Neural progenitor cell (in vitro differentiated cells): ENCODE measurements at regions not wholly inside any gene's neighbourhood (a gene's known extent, or its start where the extent isn't known, plus 50 kb on each side); places are given as distances from the start of the nearest gene placed in this dataset.

Source experiments
- DNase-seq: peaks from one replicate; pipeline ENCODE4 v3.0.0-alpha.2; 2016; ENCODE audit warnings: low spot score
- H2AFZ ChIP-seq: fragments of 200-600 bp; sonication (generic); replicated peaks from 2 replicates; pipeline ENCODE4 v1.6.1; 2016; ENCODE audit warnings: antibody characterized with exemption
- H3F3A ChIP-seq: fragments of 200-600 bp; sonication (generic); 2 replicates; pipeline ENCODE4 v1.6.1; 2016; ENCODE audit warnings: antibody characterized with exemption, low read depth
- H3K27ac ChIP-seq: fragments of 200-600 bp; sonication (generic); 2 replicates; pipeline ENCODE4 v1.5.1; 2016; ENCODE audit warnings: mild to moderate bottlenecking
- H3K27me3 ChIP-seq: fragments of 200-600 bp; sonication (generic); 2 replicates; pipeline ENCODE4 v1.6.1; 2016; ENCODE audit warnings: mild to moderate bottlenecking, moderate library complexity
- H3K36me3 ChIP-seq: fragments of 200-600 bp; sonication (generic); 2 replicates; pipeline ENCODE4 v1.5.1; 2016
- H3K4me1 ChIP-seq: fragments of 200-600 bp; sonication (generic); 2 replicates; pipeline ENCODE4 v1.6.1; 2016; ENCODE audit warnings: mixed run types
- H3K4me2 ChIP-seq: fragments of 200-600 bp; sonication (generic); 2 replicates; pipeline ENCODE4 v1.6.1; 2016
- H3K4me3 ChIP-seq: fragments of 200-600 bp; sonication (generic); 2 replicates; pipeline ENCODE4 v1.5.1; 2016
- H3K79me2 ChIP-seq: fragments of 200-600 bp; sonication (generic); 2 replicates; pipeline ENCODE4 v1.6.1; 2016; ENCODE audit warnings: low read depth
- H3K9ac ChIP-seq: fragments of 200-600 bp; sonication (generic); 2 replicates; pipeline ENCODE4 v1.6.1; 2016
- H3K9me3 ChIP-seq: fragments of 200-600 bp; sonication (generic); 2 replicates; pipeline ENCODE4 v1.5.1; 2016; ENCODE audit warnings: low read depth
- H4K20me1 ChIP-seq: fragments of 200-600 bp; sonication (generic); 2 replicates; pipeline ENCODE4 v1.6.1; 2016; ENCODE audit warnings: low read depth
- H3K27ac Mint-ChIP-seq: 3 replicates; pipeline ENCODE4 v1.8.0; 2021; ENCODE audit warnings: mixed read lengths
- H3K27me3 Mint-ChIP-seq: 2 replicates; pipeline ENCODE4 v1.8.0; 2022; ENCODE audit warnings: low read depth, mild to moderate bottlenecking, inconsistent platforms, moderate library complexity, mixed read lengths; ENCODE audit not compliant: insufficient read depth
- H3K36me3 Mint-ChIP-seq: 3 replicates; pipeline ENCODE4 v1.8.0; 2021; ENCODE audit warnings: mixed read lengths
- H3K4me1 Mint-ChIP-seq: 3 replicates; pipeline ENCODE4 v1.8.0; 2021; ENCODE audit warnings: mixed read lengths
- H3K4me3 Mint-ChIP-seq: 3 replicates; pipeline ENCODE4 v1.8.0; 2021; ENCODE audit warnings: mild to moderate bottlenecking, moderate library complexity, mixed read lengths
- H3K9me3 Mint-ChIP-seq: 3 replicates; pipeline ENCODE4 v1.8.0; 2020; ENCODE audit warnings: mixed read lengths
- EZH2 ChIP-seq: fragments of 200-600 bp; sonication (generic); IDR thresholded peaks from 2 replicates; pipeline ENCODE4 v1.6.1; 2017; ENCODE audit warnings: antibody characterized with exemption, mild to moderate bottlenecking, moderate library complexity
- EZH2phosphoT487 ChIP-seq: fragments of 200-600 bp; sonication (generic); IDR thresholded peaks from 2 replicates; pipeline ENCODE4 v1.6.1; 2017; ENCODE audit warnings: antibody characterized with exemption
- TF ChIP-seq, protein P1 (sequence below): fragments of 200-600 bp; sonication (generic); IDR thresholded peaks from 2 replicates; pipeline ENCODE4 v1.5.1; 2017; ENCODE audit warnings: antibody characterized with exemption, mild to moderate bottlenecking

- no peaks in the 10 kb centered on the region for H3K36me3 ChIP-seq
- Mint-ChIP-seq H3K4me1 (peaks cover 3% of the 10 kb centered on the region), H3K27me3 (peaks cover 10% of the 10 kb centered on the region), H3K27ac (no peak overlapping the region), H3K9me3 (no peaks in the 10 kb centered on the region), H3K4me3 (no peak overlapping the region), H3K36me3 (no peaks in the 10 kb centered on the region)
- H3K79me2 ChIP-seq = no peaks in the 10 kb centered on the region
- H3K27ac ChIP-seq = no peak overlapping the region
- no peak overlapping the region for H2AFZ ChIP-seq
- H3K27me3 ChIP-seq = no peaks in the 10 kb centered on the region
- H3K4me1 ChIP-seq = peaks cover 4% of the 10 kb centered on the region
- no peaks in the 10 kb centered on the region for H4K20me1 ChIP-seq
- no peak overlapping the region for H3K4me3 ChIP-seq
- TF ChIP-seq EZH2 (no peak), EZH2phosphoT487 (no peak)
- TF ChIP-seq, protein P1, sequence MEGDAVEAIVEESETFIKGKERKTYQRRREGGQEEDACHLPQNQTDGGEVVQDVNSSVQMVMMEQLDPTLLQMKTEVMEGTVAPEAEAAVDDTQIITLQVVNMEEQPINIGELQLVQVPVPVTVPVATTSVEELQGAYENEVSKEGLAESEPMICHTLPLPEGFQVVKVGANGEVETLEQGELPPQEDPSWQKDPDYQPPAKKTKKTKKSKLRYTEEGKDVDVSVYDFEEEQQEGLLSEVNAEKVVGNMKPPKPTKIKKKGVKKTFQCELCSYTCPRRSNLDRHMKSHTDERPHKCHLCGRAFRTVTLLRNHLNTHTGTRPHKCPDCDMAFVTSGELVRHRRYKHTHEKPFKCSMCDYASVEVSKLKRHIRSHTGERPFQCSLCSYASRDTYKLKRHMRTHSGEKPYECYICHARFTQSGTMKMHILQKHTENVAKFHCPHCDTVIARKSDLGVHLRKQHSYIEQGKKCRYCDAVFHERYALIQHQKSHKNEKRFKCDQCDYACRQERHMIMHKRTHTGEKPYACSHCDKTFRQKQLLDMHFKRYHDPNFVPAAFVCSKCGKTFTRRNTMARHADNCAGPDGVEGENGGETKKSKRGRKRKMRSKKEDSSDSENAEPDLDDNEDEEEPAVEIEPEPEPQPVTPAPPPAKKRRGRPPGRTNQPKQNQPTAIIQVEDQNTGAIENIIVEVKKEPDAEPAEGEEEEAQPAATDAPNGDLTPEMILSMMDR = no peak
- no peak overlapping the region for H3K9ac ChIP-seq
- H3F3A ChIP-seq = no peaks in the 10 kb centered on the region
- no peak overlapping the region for H3K4me2 ChIP-seq
- no peak for DNase-seq
- H3K9me3 ChIP-seq = no peaks in the 10 kb centered on the region
Measured at GRCh38 chr16:65959983-65960382, 406.5 kb upstream of the CDH5 start.

DNA sequence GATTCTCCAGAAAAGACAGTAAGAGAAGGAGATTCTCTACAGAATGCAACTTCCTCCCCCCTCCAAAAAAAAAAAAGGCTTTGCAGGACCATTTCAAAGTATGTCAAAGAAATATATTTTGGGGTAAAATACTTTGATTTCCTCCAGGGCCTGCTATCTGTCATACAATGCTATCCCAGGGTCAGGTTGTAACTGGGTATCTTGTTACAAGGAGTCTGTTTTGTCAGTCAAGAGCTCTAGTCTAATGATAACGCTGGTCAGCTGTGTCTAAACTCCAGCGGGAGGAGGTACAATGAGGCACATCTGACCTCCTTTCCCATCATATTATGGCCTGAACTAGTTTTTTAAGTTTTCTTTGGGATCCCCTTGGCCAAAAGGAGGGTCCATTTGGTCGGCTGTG, 408.4 kb upstream of the CDH5 start:
- Mint-ChIP-seq H3K36me3 (no peaks in the 10 kb centered on the region), H3K27me3 (peaks cover 6% of the 10 kb centered on the region), H3K4me3 (no peak overlapping the region), H3K4me1 (peaks cover 2% of the 10 kb centered on the region), H3K9me3 (no peaks in the 10 kb centered on the region), H3K27ac (no peak overlapping the region)
- no peaks in the 10 kb centered on the region for H4K20me1 ChIP-seq
- H3K4me3 ChIP-seq = no peak overlapping the region
- no peak for DNase-seq
- peaks cover 4% of the 10 kb centered on the region for H3K4me1 ChIP-seq
- no peaks in the 10 kb centered on the region for H3F3A ChIP-seq
- H3K27ac ChIP-seq = no peak overlapping the region
- no peaks in the 10 kb centered on the region for H3K79me2 ChIP-seq
- TF ChIP-seq EZH2 (no peak), EZH2phosphoT487 (no peak)
- TF ChIP-seq, protein P1 = no peak
- no peak overlapping the region for H3K9ac ChIP-seq
- H3K27me3 ChIP-seq = no peaks in the 10 kb centered on the region
- no peak overlapping the region for H2AFZ ChIP-seq
- H3K9me3 ChIP-seq = no peaks in the 10 kb centered on the region
- H3K4me2 ChIP-seq = no peak overlapping the region
- no peaks in the 10 kb centered on the region for H3K36me3 ChIP-seq

DNA sequence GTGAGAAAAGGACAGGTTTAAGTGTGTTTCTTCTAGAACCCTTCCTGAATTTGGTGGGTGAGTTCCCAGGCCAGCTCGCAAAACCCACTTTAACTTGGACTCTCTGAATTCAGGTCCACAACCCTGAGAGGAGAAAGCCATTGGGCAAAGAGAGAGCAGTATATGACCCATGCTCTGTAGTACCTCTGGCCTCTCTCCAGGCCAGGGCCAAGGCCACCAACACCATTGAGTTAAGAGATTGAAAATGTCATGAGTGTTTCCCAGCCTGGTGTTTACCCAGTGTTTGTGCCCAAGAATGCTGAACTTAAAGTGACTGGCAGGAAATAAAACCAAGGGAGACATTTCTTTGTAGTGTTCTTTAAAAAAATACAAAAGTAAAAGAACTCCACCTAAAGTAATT, 410.4 kb upstream of the CDH5 start:
- no peaks in the 10 kb centered on the region for H3K36me3 Mint-ChIP-seq
- H3K4me3 Mint-ChIP-seq = no peak overlapping the region
- Histone ChIP-seq H3K36me3 (no peaks in the 10 kb centered on the region), H2AFZ (no peak overlapping the region), H3K4me1 (no peaks in the 10 kb centered on the region), H3K9ac (no peak overlapping the region), H3K4me2 (no peak overlapping the region), H3F3A (no peaks in the 10 kb centered on the region), H4K20me1 (no peaks in the 10 kb centered on the region), H3K27ac (no peak overlapping the region), H3K27me3 (no peaks in the 10 kb centered on the region), H3K79me2 (no peaks in the 10 kb centered on the region), H3K9me3 (no peaks in the 10 kb centered on the region), H3K4me3 (no peak overlapping the region)
- peaks cover 2% of the 10 kb centered on the region for H3K4me1 Mint-ChIP-seq
- DNase-seq = no peak
- no peak overlapping the region for H3K27ac Mint-ChIP-seq
- TF ChIP-seq EZH2phosphoT487 = no peak
- no peak for TF ChIP-seq EZH2
- TF ChIP-seq, protein P1 = no peak
- no peaks in the 10 kb centered on the region for H3K9me3 Mint-ChIP-seq
- H3K27me3 Mint-ChIP-seq = peaks cover 2% of the 10 kb centered on the region
